Endothelial cell of umbilical vein (primary cell): ENCODE measurements at regions not wholly inside any gene's neighbourhood (a gene's known extent, or its start where the extent isn't known, plus 50 kb on each side); places are given as distances from the start of the nearest gene placed in this dataset.

Experiments
- BruUV-seq: library from RNA; stranded (reverse); fragments of 400-500 nt; replicated peaks from 2 replicates; lab custom pipeline; 2021; lab: Mats Ljungman, UMichigan
- CTCF ChIA-PET: fragments of 300-600, 350-600 bp; sonication (Branson Sonifier 250); formaldehyde crosslinking; loops from one replicate; lab custom pipeline; 2021; ENCODE audit warnings: antibody characterized with exemption, inconsistent platforms; lab: Charles Lee
- POLR2A ChIA-PET: fragments of 300-600, 350-600 bp; sonication (Branson Sonifier 250); formaldehyde crosslinking; loops from one replicate; lab custom pipeline; 2021; ENCODE audit warnings: antibody characterized with exemption, inconsistent platforms; lab: Charles Lee
- DNase-seq: peaks from one replicate; pipeline ENCODE4 v3.0.0-alpha.2; 2011; ENCODE audit warnings: low read depth, low spot score
- FAIRE-seq: peaks from 2 replicates; lab custom pipeline; 2011; peaks lifted over from hg19 to GRCh38; lab: Jason Lieb, UNC
- H2AFZ ChIP-seq: 2 replicates; pipeline ENCODE4 v1.6.0; 2012; ENCODE audit warnings: low read depth, low read length, control low read depth, inconsistent platforms
- H3K27ac ChIP-seq: 2 replicates; pipeline ENCODE4 v1.5.1; 2011; ENCODE audit warnings: low read depth, mild to moderate bottlenecking, control low read depth, low read length, moderate library complexity; ENCODE audit not compliant: insufficient read depth
- H3K27me3 ChIP-seq, 2 experiments: 2 replicates each; pipeline versions ENCODE4 v1.6.0 to v1.6.1; 2011; ENCODE audit warnings: low read length in 2 of 2, mixed read lengths in 1 of 2; ENCODE audit not compliant: control insufficient read depth in 2 of 2, insufficient read depth in 2 of 2
- H3K36me3 ChIP-seq, 2 experiments: 2 replicates in 1 of 2; 3 replicates in 1 of 2; pipeline ENCODE4 v1.5.1; 2011; ENCODE audit warnings: low read length in 2 of 2, mild to moderate bottlenecking in 1 of 2, moderate library complexity in 1 of 2; ENCODE audit not compliant: control insufficient read depth in 2 of 2, insufficient read depth in 2 of 2; ENCODE audit errors: extremely low read depth in 1 of 2
- H3K4me1 ChIP-seq: 3 replicates; pipeline ENCODE4 v1.5.1; 2011; ENCODE audit warnings: mild to moderate bottlenecking, low read length; ENCODE audit not compliant: control insufficient read depth, insufficient read depth; ENCODE audit errors: extremely low read depth
- H3K4me2 ChIP-seq: 2 replicates; pipeline ENCODE4 v1.6.1; 2011; ENCODE audit warnings: low read length, control low read depth, mixed read lengths; ENCODE audit not compliant: insufficient read depth
- H3K4me3 ChIP-seq, 3 experiments: fragments of 200-600 bp in 1 of 3; sonication (generic), shearing (Covaris generic) in 1 of 3; replicated peaks in 1 of 3; 2 replicates each; pipeline ENCODE4 v1.5.1; 2011 to 2016; ENCODE audit warnings: control low read depth in 3 of 3, low read length in 3 of 3, mild to moderate bottlenecking in 2 of 3, inconsistent platforms in 1 of 3, low read depth in 1 of 3, moderate library complexity in 1 of 3; ENCODE audit not compliant: insufficient read depth in 1 of 3
- H3K79me2 ChIP-seq: 2 replicates; pipeline ENCODE4 v1.6.0; 2012; ENCODE audit warnings: low read length, inconsistent platforms; ENCODE audit not compliant: control insufficient read depth, insufficient read depth
- H3K9ac ChIP-seq: replicated peaks from 2 replicates; pipeline ENCODE3; 2011; ENCODE audit warnings: low read length, control low read depth; ENCODE audit not compliant: insufficient read depth; ENCODE audit errors: extremely low read depth
- H3K9me1 ChIP-seq: replicated peaks from 3 replicates; pipeline ENCODE4 v1.6.0; 2011; ENCODE audit warnings: mild to moderate bottlenecking, low read length; ENCODE audit not compliant: control insufficient read depth, insufficient read depth; ENCODE audit errors: extremely low read depth
- H3K9me3 ChIP-seq: replicated peaks from 2 replicates; pipeline ENCODE4 v1.5.1; 2012; ENCODE audit warnings: low read length, inconsistent platforms; ENCODE audit not compliant: control insufficient read depth, insufficient read depth
- H4K20me1 ChIP-seq: replicated peaks from 2 replicates; pipeline ENCODE3; 2011; ENCODE audit warnings: mild to moderate bottlenecking, low read length; ENCODE audit not compliant: control insufficient read depth, insufficient read depth; ENCODE audit errors: extremely low read depth
- EZH2 ChIP-seq: IDR thresholded peaks from 2 replicates; pipeline ENCODE4 v1.6.1; 2012; ENCODE audit warnings: borderline replicate concordance, low read depth, mild to moderate bottlenecking, moderate library complexity, low read length, inconsistent platforms; ENCODE audit not compliant: severe bottlenecking
- FOS ChIP-seq: IDR thresholded peaks from 2 replicates; pipeline ENCODE4 v1.6.1; 2011; ENCODE audit warnings: mild to moderate bottlenecking, low read length, moderate library complexity, borderline replicate concordance; ENCODE audit not compliant: insufficient read depth
- GATA2 ChIP-seq: IDR thresholded peaks from 2 replicates; pipeline ENCODE4 v1.7.0; 2011; ENCODE audit warnings: low read depth, mild to moderate bottlenecking, moderate library complexity, mixed read lengths, low read length; ENCODE audit not compliant: insufficient read length, insufficient read depth
- JUN ChIP-seq: IDR thresholded peaks from 2 replicates; pipeline ENCODE4 v1.6.1; 2011; ENCODE audit warnings: borderline replicate concordance, low read depth; ENCODE audit not compliant: insufficient read length, insufficient read depth
- MAX ChIP-seq: IDR thresholded peaks from 2 replicates; pipeline ENCODE4 v1.6.1; 2011; ENCODE audit not compliant: insufficient read depth, insufficient read length
- MYC ChIP-seq: IDR thresholded peaks from one replicate; pipeline ENCODE4 v1.6.1; 2011; ENCODE audit warnings: mild to moderate bottlenecking, low read depth, low read length
- POLR2A ChIP-seq: IDR thresholded peaks from 2 replicates; pipeline ENCODE4 v1.6.1; 2012; ENCODE audit warnings: low read depth, mild to moderate bottlenecking, control low read depth, low read length
- POLR2AphosphoS5 ChIP-seq: IDR thresholded peaks from 2 replicates; pipeline ENCODE4 v1.6.1; 2012; ENCODE audit warnings: low read depth, mild to moderate bottlenecking, control low read depth, low read length, moderate library complexity; ENCODE audit not compliant: insufficient read depth
- dilution Hi-C: fragments of 300-500 bp; cut with MboI; formaldehyde crosslinking; loops from one replicate; pipeline ENCODE4 v1.15.0; 2019; ENCODE audit warnings: low sequenced_read_pairs; ENCODE audit not compliant: extremely low pct_ligation_motif_present
- intact Hi-C: fragments of 100-400 bp; cut with micrococcal nuclease; formaldehyde crosslinking; loops from one replicate; pipeline ENCODE4 v1.10.0; 2022
- TF ChIP-seq, protein P1 (sequence below), 2 donors: IDR thresholded peaks; 1 replicate in 1 of 2; 2 replicates in 1 of 2; pipeline ENCODE4 v1.5.1; 2011; ENCODE audit warnings: low read length in 2 of 2, mild to moderate bottlenecking in 2 of 2, moderate library complexity in 2 of 2, control low read depth in 1 of 2, inconsistent platforms in 1 of 2, low read depth in 1 of 2; ENCODE audit not compliant: insufficient read depth in 1 of 2; ENCODE audit errors: extremely low read depth in 1 of 2

- Histone ChIP-seq H4K20me1 (no peaks in the 10 kb centered on the region), H3K36me3 (no peaks in the 10 kb centered on the region), H3K4me3 (no peak overlapping the region), H2AFZ (no peak overlapping the region), H3K4me1 (no peaks in the 10 kb centered on the region), H3K9me3 (no peaks in the 10 kb centered on the region), H3K27me3 (no peaks in the 10 kb centered on the region), H3K27ac (no peak overlapping the region), H3K9me1 (no peaks in the 10 kb centered on the region), H3K79me2 (no peaks in the 10 kb centered on the region), H3K4me2 (no peak overlapping the region), H3K9ac (no peak overlapping the region)
- FAIRE-seq (no peak), DNase-seq (no peak)
- intact Hi-C loops, result no loop called here
- TF ChIP-seq MYC (no peak), EZH2 (no peak), FOS (no peak), POLR2A (no peak), MAX (no peak), POLR2AphosphoS5 (no peak), JUN (no peak), GATA2 (no peak)
- TF ChIP-seq, protein P1, sequence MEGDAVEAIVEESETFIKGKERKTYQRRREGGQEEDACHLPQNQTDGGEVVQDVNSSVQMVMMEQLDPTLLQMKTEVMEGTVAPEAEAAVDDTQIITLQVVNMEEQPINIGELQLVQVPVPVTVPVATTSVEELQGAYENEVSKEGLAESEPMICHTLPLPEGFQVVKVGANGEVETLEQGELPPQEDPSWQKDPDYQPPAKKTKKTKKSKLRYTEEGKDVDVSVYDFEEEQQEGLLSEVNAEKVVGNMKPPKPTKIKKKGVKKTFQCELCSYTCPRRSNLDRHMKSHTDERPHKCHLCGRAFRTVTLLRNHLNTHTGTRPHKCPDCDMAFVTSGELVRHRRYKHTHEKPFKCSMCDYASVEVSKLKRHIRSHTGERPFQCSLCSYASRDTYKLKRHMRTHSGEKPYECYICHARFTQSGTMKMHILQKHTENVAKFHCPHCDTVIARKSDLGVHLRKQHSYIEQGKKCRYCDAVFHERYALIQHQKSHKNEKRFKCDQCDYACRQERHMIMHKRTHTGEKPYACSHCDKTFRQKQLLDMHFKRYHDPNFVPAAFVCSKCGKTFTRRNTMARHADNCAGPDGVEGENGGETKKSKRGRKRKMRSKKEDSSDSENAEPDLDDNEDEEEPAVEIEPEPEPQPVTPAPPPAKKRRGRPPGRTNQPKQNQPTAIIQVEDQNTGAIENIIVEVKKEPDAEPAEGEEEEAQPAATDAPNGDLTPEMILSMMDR (IDR thresholded peaks at IDR 0.05; ENCODE audit: extremely low read depth in 1 of 2, insufficient read depth in 1 of 2, low read depth in 1 of 2, low read length in 2 of 2), result no peak
- dilution Hi-C loops, result no loop called here
- ChIA-PET CTCF (no interaction called here), POLR2A (no interaction called here)
- no TSS peak for BruUV-seq
Measured at GRCh38 chr2:147501968-147502367, 342.9 kb upstream of the ACVR2A start.
